Middle frontal gyrus (tissue), 1 donor: ENCODE measurements at regions not wholly inside any gene's neighbourhood (a gene's known extent, or its start where the extent isn't known, plus 50 kb on each side); places are given as distances from the start of the nearest gene placed in this dataset.
"Not testable (repeated sequence)": the region's sequence is repeated elsewhere in the genome, so short reads cannot be mapped to it uniquely, and the experiment has no call there.

Experiments used
- DNase-seq: peaks from one replicate; pipeline ENCODE4 v3.0.0-alpha.2; 2015; ENCODE audit warnings: low spot score; ENCODE audit errors: extremely low spot score

- not testable (repeated sequence) for DNase-seq
These were observed 227.4 kb upstream of the VLDLR start for GRCh38 chr9:2394087-2394741.

GRCh38 chr9:2395814-2396612 is 225.6 kb upstream of the VLDLR start:
- no peak for DNase-seq

GRCh38 chr9:2396622-2397285 is 224.8 kb upstream of the VLDLR start:
- DNase-seq, result no peak

GRCh38 chr9:2397875-2398274 is 223.7 kb upstream of the VLDLR start:
- DNase-seq, result not testable (repeated sequence)

GRCh38 chr9:2401746-2402145 is 219.8 kb upstream of the VLDLR start:
- DNase-seq, result not testable (repeated sequence)

- DNase-seq, result no peak
These were observed 217.9 kb upstream of the VLDLR start for GRCh38 chr9:2403701-2404100.

GRCh38 chr9:2406252-2406651 is 215.3 kb upstream of the VLDLR start:
- DNase-seq, result no peak

- no peak for DNase-seq
These were observed 214.1 kb upstream of the VLDLR start for GRCh38 chr9:2407450-2407849.

- no peak for DNase-seq
These were observed 209.9 kb upstream of the VLDLR start for GRCh38 chr9:2411459-2412215.

GRCh38 chr9:2413160-2413805 is 208.3 kb upstream of the VLDLR start:
- DNase-seq, result no peak

- no peak for DNase-seq
These were observed 207.1 kb upstream of the VLDLR start for GRCh38 chr9:2414465-2414864.

- no peak for DNase-seq
These were observed 206.3 kb upstream of the VLDLR start for GRCh38 chr9:2415326-2415725.

- DNase-seq, result no peak
These were observed 203.9 kb upstream of the VLDLR start for GRCh38 chr9:2417730-2418129.

- no peak for DNase-seq
These were observed 203.0 kb upstream of the VLDLR start for GRCh38 chr9:2418619-2419018.

GRCh38 chr9:2419347-2419746 is 202.2 kb upstream of the VLDLR start:
- DNase-seq, result no peak

GRCh38 chr9:2420543-2420942 is 201.0 kb upstream of the VLDLR start:
- DNase-seq, result no peak

GRCh38 chr9:2424619-2425033 is 197.0 kb upstream of the VLDLR start:
- DNase-seq, result no peak

GRCh38 chr9:2425676-2426075 is 195.9 kb upstream of the VLDLR start:
- DNase-seq, result no peak

- no peak for DNase-seq
These were observed 194.3 kb upstream of the VLDLR start for GRCh38 chr9:2427120-2427891.

- DNase-seq, result no peak
These were observed 181.6 kb upstream of the VLDLR start for GRCh38 chr9:2439957-2440356.
